GM21619 (cell line): ENCODE measurements at regions not wholly inside any gene's neighbourhood (a gene's known extent, or its start where the extent isn't known, plus 50 kb on each side); places are given as distances from the start of the nearest gene placed in this dataset.

ENCODE experiments used
- ATAC-seq: cut with Tn5 transposase; IDR thresholded peaks from one replicate; pipeline ENCODE4 v1.9.1; 2021; ENCODE audit not compliant: unreplicated experiment

DNA sequence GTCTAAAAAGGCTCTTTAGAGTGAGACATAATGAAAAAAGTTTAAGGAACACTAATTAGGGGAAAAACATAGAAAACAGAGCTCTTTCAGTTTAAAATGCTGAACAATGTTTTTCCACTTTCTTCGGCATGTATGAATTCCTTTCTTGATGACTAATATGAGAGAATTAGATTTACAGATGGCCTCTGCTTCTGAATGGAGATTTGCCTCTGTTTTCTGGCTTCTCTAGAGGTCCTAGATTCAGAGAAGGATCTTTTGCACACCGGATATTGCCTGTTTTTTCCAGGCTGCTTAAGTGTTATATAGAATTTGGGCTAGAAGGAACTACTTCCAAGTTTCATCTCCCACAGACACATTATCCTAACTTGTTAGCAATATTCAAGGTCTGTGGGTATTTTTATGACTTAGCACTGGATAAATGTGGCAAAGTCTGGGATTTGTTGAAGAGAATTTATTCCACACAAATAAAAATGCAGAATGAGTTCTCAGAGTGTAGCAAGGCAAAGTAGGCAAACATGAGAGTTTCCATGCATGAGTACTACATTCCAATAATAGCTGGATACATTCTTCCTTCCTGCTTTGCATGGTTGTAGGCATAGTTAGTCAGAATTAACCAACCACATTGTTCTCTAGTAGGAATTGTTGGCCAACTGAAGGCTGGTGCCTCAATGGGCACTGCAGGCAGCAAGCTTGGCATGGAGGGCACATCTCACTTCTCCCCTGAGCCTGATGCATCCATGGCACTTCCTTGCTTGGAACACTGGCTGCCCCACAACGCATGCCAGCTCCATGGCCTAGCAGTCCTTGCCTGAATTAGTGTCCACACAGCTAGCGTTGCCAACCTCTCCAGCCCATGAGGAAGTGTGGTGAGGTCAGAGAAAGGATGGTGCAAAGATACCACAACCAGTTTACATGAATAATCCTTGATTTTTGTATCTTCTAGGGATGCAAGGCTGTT, 224.2 kb downstream of the CLIC5 start:
- no peak for ATAC-seq

DNA sequence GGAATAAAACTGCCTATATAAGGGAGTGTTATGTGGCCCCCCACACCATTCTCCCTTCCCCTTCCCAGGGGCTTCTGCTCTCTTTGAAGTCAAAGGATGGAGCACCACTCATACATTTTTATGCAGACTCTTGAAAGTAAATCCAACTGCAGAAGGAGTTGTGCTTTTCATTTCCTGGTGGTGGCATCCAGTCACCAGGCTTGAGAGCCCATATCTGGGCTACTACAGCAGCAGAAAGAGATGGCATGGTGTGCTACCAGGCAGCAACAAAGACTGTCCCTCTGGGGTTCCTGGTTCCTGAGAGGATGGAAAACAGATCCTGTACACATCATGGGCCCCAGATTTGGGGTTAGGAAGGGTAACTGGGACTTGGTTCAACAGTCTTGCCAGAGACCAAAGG, 226.4 kb downstream of the CLIC5 start:
- no peak for ATAC-seq

DNA sequence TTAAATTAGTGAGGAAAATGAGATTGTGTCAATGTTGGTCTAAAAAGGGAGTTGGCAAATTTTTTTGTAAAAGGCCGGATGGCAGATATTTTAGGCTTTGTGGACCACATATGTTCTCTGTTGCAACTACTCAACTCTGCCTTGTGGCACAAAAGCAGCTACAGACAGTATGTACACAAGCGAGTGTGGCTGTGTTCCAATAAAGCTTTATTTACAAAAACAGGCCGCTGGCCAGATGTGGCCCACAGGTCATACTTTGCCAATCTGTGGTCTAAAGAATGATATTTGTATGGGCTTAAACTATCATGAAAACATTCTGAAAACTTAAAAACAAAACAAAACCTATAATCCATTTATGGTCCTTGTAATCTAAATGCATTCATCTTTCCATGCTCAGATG, 228.3 kb downstream of the CLIC5 start:
- ATAC-seq = no peak

DNA sequence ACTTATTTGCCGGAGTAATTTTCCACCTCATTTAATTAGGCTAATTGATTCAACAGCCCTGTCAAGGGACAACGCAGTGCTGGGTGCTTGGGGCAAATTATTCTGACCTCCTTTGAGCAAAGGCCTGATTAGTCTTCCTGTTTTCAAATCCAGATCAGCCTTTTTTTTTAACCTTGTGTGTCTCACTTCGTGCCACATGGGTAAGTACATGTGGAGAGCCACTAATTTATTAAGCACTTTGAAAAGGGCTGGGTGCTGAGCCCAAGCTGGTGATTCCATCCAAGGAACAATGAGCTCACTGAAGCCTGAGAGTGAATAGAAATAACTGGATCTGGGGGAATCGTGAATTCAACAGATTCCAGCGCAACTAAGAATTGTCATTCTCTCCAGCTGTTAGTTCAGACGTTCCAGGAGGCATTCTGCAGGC, 229.3 kb downstream of the CLIC5 start:
- no peak for ATAC-seq

DNA sequence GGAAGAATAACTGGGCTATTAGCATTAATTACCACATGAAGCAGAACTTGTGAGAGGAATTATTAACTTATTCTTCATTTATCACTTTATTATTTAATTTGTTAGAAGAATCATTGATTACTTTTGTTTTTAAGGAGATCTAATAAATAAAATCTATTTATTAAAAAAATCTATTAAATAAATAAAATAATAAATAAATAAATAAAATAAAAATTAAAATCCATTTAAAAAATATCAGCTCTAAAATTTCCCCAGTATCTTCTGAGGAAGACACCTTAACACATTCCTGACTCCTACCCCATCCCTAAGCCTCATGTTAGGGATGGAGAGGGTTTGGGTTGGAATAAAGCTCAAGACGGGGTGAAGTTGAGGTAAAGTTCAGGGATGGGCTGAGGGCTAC, 231.4 kb downstream of the CLIC5 start:
- ATAC-seq = no peak

DNA sequence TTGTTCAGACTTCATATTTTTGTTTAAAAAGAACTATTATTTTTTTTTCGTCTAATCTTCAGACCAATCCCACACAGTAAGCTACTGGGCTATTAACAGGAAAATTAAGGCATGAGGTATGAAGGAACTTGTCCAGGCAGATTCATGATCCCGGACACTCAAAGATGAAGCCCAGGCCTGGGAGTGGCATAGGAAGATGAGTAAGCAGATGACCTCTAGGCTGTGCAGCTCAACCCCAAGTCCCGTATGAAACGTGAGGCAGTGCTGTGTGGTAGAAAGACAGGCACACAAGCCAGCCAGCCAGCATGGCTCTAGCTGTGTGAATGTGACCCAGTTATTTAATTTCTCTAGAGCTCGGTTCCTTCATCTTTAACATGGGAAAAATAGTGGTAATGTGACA, 231.9 kb downstream of the CLIC5 start:
- no peak for ATAC-seq

DNA sequence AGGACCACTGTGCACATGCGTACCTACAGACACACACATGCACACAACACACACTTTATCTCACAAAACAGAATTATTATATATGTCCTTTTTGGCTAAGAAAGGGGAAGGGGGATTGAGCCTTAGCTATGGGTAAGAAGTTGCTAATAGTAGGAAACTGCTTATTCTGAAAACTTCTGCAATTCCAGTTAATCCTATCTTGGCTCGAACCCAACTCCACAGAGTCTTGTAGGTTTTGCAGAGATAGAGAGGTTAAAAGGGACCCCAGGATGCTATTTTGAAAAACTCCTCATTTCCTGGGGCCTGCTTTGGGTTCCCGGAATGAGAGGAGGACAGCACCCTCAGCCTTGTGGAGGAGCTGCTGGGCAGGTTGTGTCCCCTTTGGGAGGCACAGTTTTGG, 233.8 kb downstream of the CLIC5 start:
- no peak for ATAC-seq

DNA sequence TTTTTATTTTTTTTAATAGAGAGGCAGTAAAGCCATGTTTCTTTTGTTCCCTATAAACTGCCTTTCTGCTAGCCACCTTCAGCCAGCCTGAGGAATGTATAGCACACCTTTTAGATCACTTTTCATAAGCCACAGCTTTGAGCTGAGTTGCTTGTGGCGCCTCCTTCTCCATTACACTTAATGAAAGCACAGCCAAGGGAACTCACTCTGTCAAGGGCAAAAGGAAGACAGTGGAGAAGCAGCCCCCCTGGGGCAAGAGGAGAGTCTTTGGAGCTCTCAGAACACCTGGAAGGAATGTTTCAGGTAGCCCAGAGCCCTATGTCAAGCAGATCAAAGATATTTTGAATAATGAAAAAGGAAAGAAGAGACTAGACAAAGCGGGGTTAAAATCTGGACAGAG, 235.1 kb downstream of the CLIC5 start:
- no peak for ATAC-seq

DNA sequence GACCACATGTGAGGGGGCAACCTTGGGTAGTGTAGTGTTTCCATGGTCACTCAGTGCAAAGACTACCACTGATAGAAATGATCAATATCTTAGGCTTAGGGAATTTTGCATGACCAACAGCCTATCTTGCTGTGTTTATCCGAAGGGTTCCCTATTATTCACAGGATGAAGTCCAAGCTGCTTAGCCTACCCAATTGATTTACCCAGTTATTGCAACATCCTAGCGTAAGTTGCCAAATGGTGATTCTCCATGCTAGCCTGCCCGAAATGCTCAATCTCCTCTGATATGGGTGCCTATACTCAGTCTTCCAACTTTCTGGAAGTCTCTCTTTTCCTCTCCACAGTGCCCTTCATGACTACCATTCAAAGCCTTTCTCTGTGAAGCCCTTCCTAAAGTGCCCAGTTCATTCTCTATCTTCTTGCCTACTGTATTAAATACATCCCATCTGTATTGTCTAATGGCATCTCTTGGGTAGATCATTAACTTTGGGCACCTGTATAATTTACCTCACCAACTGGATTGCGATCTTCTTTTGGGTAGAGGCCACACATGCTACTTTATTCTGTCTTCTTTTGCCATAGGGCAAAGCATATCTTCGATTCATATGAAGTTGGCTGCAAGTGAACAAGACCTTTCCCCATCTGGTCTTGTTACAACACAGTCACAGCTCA, 240.5 kb downstream of the CLIC5 start:
- no peak for ATAC-seq

DNA sequence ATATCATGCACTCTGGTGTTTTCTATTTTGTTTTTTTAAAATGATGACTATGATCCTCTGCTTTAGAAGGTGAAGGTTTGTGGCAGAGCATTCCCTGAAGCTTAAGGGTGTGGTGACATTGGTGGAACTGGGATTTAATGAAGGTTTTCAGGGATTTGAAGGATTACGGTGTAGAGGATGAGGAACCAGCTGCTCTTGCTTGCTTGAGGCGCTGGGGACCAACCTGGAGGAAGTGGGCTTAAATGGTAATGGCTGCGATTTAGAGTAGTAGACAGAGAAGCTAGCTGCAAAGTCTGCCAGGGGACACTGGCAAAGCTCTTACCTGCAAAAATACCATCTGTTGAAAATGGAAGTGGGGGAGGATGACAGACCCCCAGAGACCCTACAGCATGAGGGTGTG, 241.8 kb downstream of the CLIC5 start:
- no peak for ATAC-seq

DNA sequence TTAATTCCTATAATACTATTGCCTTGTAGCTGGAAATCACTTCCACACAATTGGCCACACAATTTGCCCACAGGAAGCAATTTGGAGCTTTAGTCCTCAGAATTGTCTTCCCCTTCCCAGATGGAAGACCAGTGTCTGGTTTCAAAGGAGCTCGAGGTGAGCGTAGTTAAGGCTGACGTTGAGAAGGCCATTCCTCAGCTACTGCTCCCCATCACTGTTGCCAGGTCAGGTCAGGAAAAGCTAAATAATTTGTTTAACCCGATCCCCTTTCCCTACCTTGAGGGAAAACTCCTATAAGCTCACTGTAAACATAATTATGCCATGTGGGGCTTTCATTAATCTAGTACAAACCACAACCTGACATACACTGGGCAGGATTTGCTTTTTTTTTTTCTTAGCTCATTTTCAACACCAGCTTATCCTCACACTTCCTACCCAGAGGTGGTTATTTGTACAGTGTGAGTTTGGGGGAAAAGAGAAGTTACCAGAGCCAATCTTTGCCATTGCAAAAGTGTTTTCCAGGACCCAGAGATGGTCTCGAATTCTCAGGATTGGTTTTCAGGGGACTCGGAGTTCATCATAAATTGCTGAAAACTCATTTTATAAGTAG, 242.7 kb downstream of the CLIC5 start:
- ATAC-seq = no peak

DNA sequence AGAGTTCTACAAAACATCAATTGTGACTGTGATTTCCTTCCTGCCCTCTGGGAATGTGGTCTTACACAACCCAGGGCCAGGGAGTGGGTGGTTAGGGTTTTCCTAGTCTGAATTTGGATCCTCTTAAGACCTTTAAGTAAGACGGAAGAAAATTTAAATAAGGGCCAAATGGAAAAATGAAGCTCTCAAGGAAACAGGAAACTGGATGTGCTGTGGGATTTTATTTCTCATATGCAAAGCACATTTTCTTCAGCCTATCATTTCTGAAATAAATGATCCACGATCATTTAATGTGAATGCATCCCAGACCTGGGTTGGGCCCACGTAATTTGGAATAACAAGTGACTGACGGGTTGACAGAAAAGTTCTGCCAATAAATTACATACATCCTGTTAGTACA, 243.6 kb downstream of the CLIC5 start:
- ATAC-seq = no peak

DNA sequence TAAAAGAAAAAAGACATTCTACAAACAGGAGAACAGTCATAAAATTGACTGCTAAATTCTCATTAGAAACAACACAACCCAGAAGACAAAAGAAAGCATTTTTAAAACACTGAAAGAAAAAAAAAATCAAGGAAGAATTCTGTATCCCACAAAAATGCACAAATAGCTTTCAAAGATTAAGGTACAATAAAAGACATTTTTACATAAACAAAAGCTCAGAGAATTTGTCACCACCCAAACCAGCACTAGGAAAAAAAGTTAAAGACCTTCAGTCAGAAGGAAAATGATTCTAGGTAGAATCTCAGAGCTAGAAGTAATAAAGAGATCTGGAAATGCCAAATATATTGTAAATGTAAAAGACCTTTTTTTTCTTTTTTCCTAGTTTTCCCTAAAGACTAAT, 252.4 kb downstream of the CLIC5 start:
- no peak for ATAC-seq

DNA sequence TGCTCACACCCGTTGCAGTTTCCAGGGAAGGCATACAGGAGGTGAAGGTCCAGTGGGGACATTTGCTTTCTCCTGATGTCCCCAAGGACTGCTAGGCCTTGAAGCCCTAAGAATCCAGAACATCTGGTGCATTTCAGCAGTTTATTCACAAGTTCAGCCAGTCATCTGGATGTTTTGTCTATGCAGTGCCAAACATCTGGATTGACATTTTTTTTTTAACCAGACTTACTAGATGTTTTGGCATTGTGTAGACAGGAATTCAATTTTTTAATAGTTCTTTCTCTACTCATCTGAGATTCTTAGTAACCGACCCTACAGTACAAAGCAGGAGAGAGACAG, 256.2 kb downstream of the CLIC5 start:
- no peak for ATAC-seq

DNA sequence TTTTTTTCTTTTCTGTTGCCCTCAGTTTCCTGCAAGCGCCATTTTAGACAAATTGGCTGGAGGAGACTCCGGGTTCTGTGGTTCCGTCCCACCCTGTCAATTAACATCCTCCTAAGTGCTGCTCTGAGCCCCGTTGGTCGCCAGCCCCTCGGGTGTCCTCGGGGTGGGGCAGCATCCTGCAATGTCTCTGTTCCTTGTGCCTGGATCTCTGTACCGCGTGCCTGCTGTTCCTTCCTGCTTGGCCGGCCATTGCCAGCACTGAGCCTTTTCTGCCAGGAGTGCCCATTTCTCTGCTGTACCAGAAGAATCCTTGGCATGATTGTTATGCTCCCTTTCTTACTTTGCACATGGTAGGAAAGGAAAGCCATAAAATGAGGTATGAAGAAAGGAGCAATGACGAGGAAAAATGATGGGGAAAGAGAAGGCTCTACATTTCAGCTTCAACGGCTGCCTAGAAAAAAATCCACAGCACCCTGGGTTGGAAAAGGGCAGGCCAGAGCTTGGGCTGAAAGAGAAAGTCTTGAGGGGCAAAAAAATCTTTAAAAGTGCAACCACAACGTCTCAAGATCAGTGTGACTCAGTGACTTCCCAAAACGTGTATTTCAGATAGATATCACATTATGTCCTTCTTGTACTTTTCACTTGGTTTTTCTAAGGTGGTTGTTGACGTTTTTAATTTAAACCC, 256.7 kb downstream of the CLIC5 start:
- ATAC-seq = no peak

DNA sequence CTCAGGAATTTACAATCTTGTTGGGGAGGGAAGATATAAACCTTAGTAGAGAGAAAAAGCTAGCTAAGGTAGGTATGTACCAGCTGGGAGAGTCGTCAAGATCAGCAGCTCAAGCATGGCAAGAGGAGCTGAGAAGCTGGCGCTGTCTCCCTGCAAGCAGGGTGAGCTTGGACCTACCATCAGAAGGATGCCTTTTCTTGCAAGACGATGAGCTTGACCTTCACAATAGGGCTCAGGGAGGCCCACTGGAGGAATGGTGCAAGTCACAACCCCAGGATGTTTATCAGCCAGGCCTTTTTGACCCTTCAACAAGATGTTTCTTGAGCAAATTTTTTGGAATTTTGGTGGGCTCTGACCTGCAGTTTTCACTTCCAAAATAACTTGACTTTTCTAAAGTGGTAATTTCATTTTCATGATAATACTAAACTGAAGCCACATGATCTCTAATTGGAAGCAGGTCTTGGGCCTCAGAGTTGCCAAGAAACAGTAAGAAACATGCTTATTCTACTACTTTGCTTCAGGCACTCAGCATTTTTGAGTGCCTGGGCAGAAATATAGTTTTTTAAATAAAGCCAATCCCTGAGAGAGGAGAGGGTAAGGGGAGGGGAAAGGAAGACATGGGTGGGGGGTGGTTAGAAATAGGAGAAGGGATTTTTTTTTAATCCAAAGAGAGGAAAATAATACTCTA, 258.1 kb downstream of the CLIC5 start:
- ATAC-seq = no peak

DNA sequence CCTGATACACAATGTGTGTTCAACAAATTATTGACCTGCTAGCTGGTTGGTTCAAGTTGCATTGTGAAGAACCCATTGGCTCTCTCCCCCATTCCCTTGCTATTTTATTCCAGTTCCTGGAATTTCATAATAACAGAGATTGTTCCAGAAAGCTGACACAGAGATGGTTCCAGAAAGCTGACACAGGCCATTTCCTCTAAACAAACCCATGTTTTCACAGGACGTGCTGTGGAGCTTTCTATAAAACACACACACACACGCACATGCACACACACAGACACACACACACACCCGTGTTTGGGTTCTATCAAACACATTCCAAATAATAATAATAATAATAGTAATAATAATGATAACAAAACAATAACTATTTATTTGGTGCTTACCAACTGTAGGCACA, 259.1 kb downstream of the CLIC5 start:
- no peak for ATAC-seq

DNA sequence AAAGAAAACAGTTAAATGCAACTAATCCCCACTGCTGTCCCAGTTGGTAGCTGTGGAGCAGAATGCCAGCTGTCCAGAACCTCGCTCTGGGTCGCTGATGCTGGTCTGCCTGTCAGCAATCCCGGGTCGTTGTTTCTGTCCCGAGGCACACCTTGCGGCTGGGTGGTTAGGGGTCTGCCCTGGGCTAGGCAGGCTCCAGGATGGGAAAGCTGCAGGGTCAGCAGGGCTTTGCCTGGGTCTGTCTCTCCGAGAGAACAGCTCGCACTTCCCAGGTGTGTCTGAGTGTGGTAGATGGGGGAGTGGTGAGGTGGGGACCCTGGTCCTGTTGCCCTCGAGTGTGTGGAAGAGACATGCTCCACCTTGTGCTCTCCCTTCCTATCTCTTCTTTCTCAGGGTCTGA, 261.2 kb downstream of the CLIC5 start:
- no peak for ATAC-seq

DNA sequence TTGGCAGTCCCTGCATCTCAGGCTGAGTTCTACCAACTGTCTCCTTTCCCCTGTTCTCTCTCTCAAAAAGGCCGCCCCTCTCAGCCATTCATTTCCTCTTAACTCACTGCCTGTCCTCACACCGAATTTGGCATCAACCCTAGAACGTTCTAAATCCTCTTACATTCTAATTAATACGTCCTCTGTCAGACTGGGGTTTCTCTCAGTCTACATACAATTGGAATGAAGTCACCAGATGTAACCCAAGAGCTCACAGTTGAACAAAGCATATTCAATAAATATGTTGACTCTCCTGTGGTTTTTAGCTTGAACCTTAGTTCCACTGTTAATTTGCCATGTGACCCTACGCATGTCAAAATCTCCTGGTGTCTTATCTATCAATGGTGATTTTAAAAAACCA, 269.6 kb downstream of the CLIC5 start:
- ATAC-seq = no peak

DNA sequence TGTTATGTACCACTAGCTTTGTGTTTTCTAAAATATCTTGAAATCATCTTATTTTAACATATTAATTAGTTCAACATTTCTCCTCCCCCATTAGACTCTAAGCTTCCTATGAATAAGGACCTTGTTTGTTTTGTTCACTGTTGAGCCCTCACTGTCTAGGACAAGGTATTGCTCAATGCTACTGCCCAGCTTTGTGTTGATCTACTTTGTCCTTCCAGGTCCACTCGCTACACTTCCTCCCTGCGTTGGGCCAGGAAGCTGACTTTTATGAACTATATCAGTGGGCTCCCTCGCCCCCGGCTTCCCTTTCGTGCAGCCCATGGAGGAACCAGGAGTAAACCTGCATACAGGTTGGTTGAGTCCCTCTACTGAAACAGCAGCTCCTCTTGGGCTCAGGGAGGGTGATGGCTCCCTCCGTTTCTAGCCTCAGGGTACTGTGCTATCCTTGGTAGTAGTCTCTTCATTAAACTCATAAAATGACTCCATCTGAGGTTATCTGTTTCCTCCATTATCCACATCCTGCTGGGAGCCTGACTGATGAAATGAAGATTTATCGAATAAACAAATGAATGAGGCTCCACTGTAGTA, 272.5 kb downstream of the CLIC5 start:
- ATAC-seq = no peak

DNA sequence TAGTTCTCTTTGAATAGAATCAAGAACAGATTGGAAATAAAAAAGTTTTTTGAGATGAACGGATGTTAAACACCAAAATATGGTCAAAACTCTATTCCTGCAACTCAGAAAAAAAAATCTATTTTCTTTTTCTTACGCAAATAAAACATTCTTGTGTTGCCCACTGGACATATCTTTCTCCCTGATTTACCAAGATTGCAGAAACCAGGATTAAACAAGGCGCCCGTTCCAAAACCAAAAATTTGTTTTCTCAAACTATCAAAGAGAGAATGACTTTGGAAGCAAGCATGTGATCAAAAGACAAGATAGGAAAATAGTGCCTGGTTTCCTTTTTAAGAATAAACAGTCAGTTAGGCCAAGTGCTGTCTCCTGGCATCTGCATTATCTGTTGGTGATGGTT, 273.1 kb downstream of the CLIC5 start:
- ATAC-seq = no peak
